ENCODE measurements at regions not wholly inside any gene's neighbourhood (a gene's known extent, or its start where the extent isn't known, plus 50 kb on each side); places are given as distances from the start of the nearest gene placed in this dataset.
"Not testable (repeated sequence)": the region's sequence is repeated elsewhere in the genome, so short reads cannot be mapped to it uniquely, and the experiment has no call there.

GRCh38 chr6:86459978-86460377 lies 477.4 kb upstream of the HTR1E start:
- DNase-seq: no peak

GRCh38 chr6:86456821-86457220 lies 480.5 kb upstream of the HTR1E start:
- no peak for DNase-seq

- DNase-seq: no peak
Measured at GRCh38 chr6:86453232-86453631, 484.1 kb upstream of the HTR1E start.

GRCh38 chr6:86448398-86448797 lies 488.9 kb upstream of the HTR1E start:
- DNase-seq: no peak

- DNase-seq: no peak
Measured at GRCh38 chr6:86440608-86441007, 496.7 kb upstream of the HTR1E start.

- no peak for DNase-seq
Measured at GRCh38 chr6:86423571-86423970, 513.8 kb upstream of the HTR1E start.

GRCh38 chr6:86412057-86412456 lies 525.3 kb upstream of the HTR1E start:
- DNase-seq: no peak

GRCh38 chr6:86407128-86407527 lies 530.2 kb upstream of the HTR1E start:
- no peak for DNase-seq

- not testable (repeated sequence) for DNase-seq
Measured at GRCh38 chr6:86392850-86393249, 544.5 kb upstream of the HTR1E start.

GRCh38 chr6:86380571-86381125 lies 556.7 kb upstream of the HTR1E start:
- DNase-seq: no peak

- DNase-seq: no peak
Measured at GRCh38 chr6:86357877-86358276, 579.5 kb upstream of the HTR1E start.

- DNase-seq: no peak
Measured at GRCh38 chr6:86355271-86355670, 582.1 kb upstream of the HTR1E start.

GRCh38 chr6:86331919-86332318 lies 605.4 kb upstream of the HTR1E start:
- no peak for DNase-seq

- no peak for DNase-seq
Measured at GRCh38 chr6:86331265-86331840, 606.0 kb upstream of the HTR1E start.

- no peak for DNase-seq
Measured at GRCh38 chr6:86306210-86306609, 631.1 kb upstream of the HTR1E start.

GRCh38 chr6:86285876-86286275 lies 643.2 kb upstream of the SYNCRIP start:
- DNase-seq: no peak

- not testable (repeated sequence) for DNase-seq
Measured at GRCh38 chr6:86284809-86285480, 642.3 kb upstream of the SYNCRIP start.

GRCh38 chr6:86283596-86283995 lies 640.9 kb upstream of the SYNCRIP start:
- not testable (repeated sequence) for DNase-seq

- DNase-seq: no peak
Measured at GRCh38 chr6:86276056-86276455, 633.4 kb upstream of the SYNCRIP start.

GRCh38 chr6:86273936-86274335 lies 631.2 kb upstream of the SYNCRIP start:
- no peak for DNase-seq

GRCh38 chr6:86256615-86257187 lies 614.0 kb upstream of the SYNCRIP start:
- no peak for DNase-seq

- DNase-seq: no peak
Measured at GRCh38 chr6:86255973-86256372, 613.3 kb upstream of the SYNCRIP start.

GRCh38 chr6:86251106-86251505 lies 608.4 kb upstream of the SYNCRIP start:
- no peak for DNase-seq

- DNase-seq: no peak
Measured at GRCh38 chr6:86217906-86218305, 575.2 kb upstream of the SYNCRIP start.
